GM06990 (cell line): ENCODE measurements at regions not wholly inside any gene's neighbourhood (a gene's known extent, or its start where the extent isn't known, plus 50 kb on each side); places are given as distances from the start of the nearest gene placed in this dataset.

Experiments used
- DNase-seq: peaks from one replicate; pipeline ENCODE4 v3.0.0-alpha.2; 2011; ENCODE audit not compliant: insufficient read length; ENCODE audit errors: extremely low read depth
- H3K27me3 ChIP-seq: replicated peaks from 2 replicates; pipeline ENCODE4 v1.6.0; 2011; ENCODE audit warnings: low read length; ENCODE audit not compliant: control insufficient read depth, insufficient read depth
- H3K36me3 ChIP-seq: 2 replicates; pipeline ENCODE4 v1.5.1; 2011; ENCODE audit warnings: low read length; ENCODE audit not compliant: control insufficient read depth, insufficient read depth
- H3K4me3 ChIP-seq: replicated peaks from 2 replicates; pipeline ENCODE4 v1.5.1; 2011; ENCODE audit warnings: low read depth, mild to moderate bottlenecking, control low read depth, low read length
- TF ChIP-seq, protein P1 (sequence below): IDR thresholded peaks from 2 replicates; pipeline ENCODE4 v1.5.1; 2011; ENCODE audit warnings: low read length, control low read depth, mild to moderate bottlenecking, inconsistent platforms; ENCODE audit not compliant: insufficient read depth, poor library complexity, severe bottlenecking

DNA sequence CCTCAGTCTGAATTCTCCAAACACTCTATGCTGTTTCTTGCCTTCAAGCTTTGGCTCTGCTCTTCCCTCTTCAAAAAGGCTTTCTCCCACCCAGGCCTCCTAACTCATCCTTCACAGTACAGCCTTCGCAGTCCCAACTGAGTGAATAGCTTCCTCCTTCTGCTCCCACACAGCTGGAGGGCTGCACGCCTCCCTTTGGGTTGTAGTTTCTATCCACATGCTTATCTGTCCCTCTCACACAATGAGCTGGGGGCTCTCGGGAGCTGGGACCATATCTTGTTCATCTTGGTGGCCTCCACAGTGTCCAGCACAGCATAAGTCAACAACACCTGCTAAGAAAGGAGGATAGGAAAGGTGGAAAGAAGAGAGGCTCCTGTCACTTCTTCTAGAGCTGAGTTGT is 69.5 kb upstream of the XPA start:
- H3K4me3 ChIP-seq = no peak overlapping the region
- H3K27me3 ChIP-seq = peaks cover 3% of the 10 kb centered on the region
- no peaks in the 10 kb centered on the region for H3K36me3 ChIP-seq
- TF ChIP-seq, protein P1, sequence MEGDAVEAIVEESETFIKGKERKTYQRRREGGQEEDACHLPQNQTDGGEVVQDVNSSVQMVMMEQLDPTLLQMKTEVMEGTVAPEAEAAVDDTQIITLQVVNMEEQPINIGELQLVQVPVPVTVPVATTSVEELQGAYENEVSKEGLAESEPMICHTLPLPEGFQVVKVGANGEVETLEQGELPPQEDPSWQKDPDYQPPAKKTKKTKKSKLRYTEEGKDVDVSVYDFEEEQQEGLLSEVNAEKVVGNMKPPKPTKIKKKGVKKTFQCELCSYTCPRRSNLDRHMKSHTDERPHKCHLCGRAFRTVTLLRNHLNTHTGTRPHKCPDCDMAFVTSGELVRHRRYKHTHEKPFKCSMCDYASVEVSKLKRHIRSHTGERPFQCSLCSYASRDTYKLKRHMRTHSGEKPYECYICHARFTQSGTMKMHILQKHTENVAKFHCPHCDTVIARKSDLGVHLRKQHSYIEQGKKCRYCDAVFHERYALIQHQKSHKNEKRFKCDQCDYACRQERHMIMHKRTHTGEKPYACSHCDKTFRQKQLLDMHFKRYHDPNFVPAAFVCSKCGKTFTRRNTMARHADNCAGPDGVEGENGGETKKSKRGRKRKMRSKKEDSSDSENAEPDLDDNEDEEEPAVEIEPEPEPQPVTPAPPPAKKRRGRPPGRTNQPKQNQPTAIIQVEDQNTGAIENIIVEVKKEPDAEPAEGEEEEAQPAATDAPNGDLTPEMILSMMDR = no peak
- no peak for DNase-seq

DNA sequence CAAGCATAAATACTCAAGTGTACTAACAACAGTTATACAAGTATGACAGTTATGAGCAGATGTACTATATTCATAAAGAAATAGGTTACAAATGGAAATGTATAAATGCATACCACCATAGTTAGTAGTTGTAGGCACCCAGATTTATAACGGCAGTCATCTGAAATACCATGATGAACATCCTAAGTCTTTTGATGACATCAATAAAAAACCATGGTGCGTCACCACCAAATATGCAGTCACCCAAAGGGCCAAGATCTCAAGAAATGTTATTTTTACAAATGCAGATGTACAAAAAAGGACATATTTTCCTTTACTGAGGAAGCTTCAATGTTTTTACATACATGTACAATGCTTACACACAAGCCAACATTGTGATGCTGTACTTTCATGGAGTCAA is 70.8 kb upstream of the XPA start:
- no peak overlapping the region for H3K4me3 ChIP-seq
- H3K27me3 ChIP-seq = peaks cover 3% of the 10 kb centered on the region
- TF ChIP-seq, protein P1 = no peak
- no peak for DNase-seq
- H3K36me3 ChIP-seq = no peaks in the 10 kb centered on the region

DNA sequence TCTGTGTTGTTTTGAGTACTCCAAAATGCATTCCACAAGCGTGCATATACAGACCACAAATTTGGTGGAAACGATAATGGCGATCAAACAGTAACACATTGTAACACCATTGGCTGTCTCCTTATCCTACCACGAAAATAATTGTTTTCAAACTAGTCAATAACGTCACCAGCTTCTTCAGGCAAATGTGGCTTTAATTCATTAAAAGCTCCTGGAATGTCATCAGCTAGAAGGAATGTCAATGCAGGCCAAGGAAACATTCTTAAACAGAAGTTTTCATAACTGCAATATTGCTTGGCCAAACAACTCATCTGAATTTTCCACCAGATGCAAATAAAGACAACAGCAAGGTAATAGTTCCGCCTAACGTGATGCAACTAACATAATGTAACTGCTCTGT is 71.6 kb upstream of the XPA start:
- TF ChIP-seq, protein P1 = no peak
- Histone ChIP-seq H3K27me3 (peaks cover 5% of the 10 kb centered on the region), H3K4me3 (no peak overlapping the region), H3K36me3 (no peaks in the 10 kb centered on the region)
- DNase-seq = no peak

DNA sequence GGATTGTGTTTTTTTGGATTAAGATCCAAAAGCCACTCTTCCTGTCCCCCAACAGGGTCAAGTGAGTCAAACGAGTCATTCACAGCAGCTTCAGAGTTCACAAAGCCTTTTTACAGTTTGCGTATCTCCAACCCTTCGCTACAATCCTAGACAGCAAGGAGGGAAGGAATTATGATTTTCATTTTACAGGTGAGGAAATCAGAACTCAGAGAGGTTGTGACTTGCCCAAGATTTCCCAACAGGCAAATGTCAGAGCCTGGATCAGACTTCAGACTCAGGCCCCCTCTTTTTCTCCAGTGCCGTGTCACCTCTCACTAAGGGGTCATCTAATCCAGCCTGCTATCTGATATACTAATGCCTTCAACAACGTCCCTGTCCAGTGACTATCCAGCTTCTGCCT is 72.1 kb upstream of the XPA start:
- TF ChIP-seq, protein P1 = no peak
- Histone ChIP-seq H3K27me3 (peaks cover 5% of the 10 kb centered on the region), H3K36me3 (no peaks in the 10 kb centered on the region), H3K4me3 (no peak overlapping the region)
- DNase-seq = no peak

DNA sequence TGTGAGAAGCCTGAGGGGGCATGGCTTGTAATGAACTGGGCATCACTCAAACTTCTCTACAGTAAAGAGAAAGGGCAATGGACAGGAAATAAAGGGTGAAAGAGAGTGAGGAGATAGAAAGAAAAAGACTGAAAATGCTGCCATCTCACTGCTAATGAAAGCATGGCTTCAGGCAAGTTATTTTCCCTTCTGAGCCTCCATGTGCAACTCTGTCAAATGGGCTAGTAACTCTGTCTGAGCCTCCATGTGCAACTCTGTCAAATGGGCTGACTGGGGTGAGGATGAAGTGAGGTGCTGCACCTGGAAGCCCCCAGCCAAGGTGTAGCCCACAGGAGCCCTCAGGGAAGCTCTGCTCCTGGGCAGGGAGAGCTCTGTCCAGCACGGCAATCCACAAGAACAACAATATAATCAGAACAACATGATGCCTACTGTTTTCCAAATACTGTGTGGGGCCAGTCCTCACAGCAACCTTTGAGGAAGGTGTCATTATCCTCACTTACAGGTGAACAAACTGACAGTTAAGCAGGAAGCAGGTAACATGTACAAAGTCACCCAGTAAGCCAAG is 73.8 kb upstream of the XPA start:
- peaks cover 5% of the 10 kb centered on the region for H3K27me3 ChIP-seq
- no peak for DNase-seq
- no peak overlapping the region for H3K4me3 ChIP-seq
- TF ChIP-seq, protein P1 = no peak
- H3K36me3 ChIP-seq = no peaks in the 10 kb centered on the region

DNA sequence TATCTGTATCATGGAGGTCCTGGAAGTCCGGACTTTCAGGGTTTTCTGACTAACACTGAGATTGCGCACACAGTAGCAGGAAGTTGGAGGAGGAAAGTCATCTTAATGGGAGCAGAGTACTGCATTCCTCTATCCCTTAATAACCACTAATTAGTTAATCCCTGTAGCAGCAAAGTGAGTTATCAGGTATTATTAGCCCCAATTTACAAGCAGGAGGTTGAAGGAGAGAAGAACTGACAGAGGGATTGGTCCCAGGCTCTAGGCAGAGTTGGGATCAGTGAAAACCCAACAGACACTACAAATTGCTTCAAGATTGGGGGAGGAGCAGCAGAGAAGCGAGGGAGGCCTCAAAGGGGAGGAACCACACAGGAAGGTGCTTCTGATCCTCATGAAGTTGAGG is 74.5 kb upstream of the XPA start:
- no peak overlapping the region for H3K4me3 ChIP-seq
- no peaks in the 10 kb centered on the region for H3K36me3 ChIP-seq
- TF ChIP-seq, protein P1 = no peak
- DNase-seq = no peak
- H3K27me3 ChIP-seq = peaks cover 4% of the 10 kb centered on the region
